ENCODE measurements at regions not wholly inside any gene's neighbourhood (a gene's known extent, or its start where the extent isn't known, plus 50 kb on each side); places are given as distances from the start of the nearest gene placed in this dataset.

- TF ChIP-seq, protein P1, sequence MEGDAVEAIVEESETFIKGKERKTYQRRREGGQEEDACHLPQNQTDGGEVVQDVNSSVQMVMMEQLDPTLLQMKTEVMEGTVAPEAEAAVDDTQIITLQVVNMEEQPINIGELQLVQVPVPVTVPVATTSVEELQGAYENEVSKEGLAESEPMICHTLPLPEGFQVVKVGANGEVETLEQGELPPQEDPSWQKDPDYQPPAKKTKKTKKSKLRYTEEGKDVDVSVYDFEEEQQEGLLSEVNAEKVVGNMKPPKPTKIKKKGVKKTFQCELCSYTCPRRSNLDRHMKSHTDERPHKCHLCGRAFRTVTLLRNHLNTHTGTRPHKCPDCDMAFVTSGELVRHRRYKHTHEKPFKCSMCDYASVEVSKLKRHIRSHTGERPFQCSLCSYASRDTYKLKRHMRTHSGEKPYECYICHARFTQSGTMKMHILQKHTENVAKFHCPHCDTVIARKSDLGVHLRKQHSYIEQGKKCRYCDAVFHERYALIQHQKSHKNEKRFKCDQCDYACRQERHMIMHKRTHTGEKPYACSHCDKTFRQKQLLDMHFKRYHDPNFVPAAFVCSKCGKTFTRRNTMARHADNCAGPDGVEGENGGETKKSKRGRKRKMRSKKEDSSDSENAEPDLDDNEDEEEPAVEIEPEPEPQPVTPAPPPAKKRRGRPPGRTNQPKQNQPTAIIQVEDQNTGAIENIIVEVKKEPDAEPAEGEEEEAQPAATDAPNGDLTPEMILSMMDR (IDR thresholded peaks at IDR 0.05; ENCODE audit: insufficient read depth, low read length, poor library complexity, severe bottlenecking), result no peak
- no peak for TF ChIP-seq EZH2phosphoT487 (conservative IDR thresholded peaks at IDR 0.05; ENCODE audit: low read length)
Observed at GRCh38 chr5:155792873-155793272, 534.1 kb upstream of the SGCD start.
